ENCODE measurements at regions not wholly inside any gene's neighbourhood (a gene's known extent, or its start where the extent isn't known, plus 50 kb on each side); places are given as distances from the start of the nearest gene placed in this dataset.
"Not testable (repeated sequence)": the region's sequence is repeated elsewhere in the genome, so short reads cannot be mapped to it uniquely, and the experiment has no call there.

DNA sequence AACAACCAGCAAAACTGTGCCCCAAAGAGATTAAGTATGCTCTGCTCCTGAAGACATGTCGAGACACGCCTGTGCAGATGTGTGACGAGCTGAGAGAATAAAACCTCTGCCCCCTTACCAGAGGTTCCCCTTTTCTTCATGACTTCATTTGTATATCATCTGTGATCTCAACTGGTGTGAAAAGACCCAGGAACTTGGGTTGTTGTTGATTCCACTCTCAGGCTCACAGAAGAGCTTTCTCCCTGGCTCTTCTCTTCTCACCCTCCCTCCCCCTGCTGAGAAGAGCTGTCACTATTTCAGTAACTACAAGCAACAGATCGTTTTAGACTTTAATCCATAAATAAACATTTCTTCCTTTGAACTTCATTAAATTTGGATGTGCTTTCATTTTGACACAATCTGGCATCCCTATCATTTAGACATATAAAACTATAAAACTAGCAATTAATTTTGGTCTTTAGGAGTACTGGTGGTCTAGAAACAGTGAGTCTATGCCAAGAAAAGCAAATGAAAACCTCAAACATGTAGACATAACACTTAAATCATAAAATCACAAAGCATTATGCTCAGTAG is 179.3 kb upstream of the FZD8 start:
- no peaks in the 10 kb centered on the region for H3K27me3 Mint-ChIP-seq (ENCODE audit: low read depth in 2 of 2)
- H3K4me3 Mint-ChIP-seq = no peak overlapping the region
- intact Hi-C loops (cut with micrococcal nuclease) = no loop called here
- no peaks in the 10 kb centered on the region for H3K36me3 ChIP-seq (ENCODE audit: control insufficient read depth, insufficient read depth, low read length)
- no peaks in the 10 kb centered on the region for H3K9me3 ChIP-seq (ENCODE audit: control insufficient read depth, insufficient read depth, low read length)
- TF ChIP-seq, protein P1, sequence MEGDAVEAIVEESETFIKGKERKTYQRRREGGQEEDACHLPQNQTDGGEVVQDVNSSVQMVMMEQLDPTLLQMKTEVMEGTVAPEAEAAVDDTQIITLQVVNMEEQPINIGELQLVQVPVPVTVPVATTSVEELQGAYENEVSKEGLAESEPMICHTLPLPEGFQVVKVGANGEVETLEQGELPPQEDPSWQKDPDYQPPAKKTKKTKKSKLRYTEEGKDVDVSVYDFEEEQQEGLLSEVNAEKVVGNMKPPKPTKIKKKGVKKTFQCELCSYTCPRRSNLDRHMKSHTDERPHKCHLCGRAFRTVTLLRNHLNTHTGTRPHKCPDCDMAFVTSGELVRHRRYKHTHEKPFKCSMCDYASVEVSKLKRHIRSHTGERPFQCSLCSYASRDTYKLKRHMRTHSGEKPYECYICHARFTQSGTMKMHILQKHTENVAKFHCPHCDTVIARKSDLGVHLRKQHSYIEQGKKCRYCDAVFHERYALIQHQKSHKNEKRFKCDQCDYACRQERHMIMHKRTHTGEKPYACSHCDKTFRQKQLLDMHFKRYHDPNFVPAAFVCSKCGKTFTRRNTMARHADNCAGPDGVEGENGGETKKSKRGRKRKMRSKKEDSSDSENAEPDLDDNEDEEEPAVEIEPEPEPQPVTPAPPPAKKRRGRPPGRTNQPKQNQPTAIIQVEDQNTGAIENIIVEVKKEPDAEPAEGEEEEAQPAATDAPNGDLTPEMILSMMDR (IDR thresholded peaks at IDR 0.05) = no peak
- H3K27ac Mint-ChIP-seq = no peak overlapping the region
- no peak overlapping the region for H3K27ac ChIP-seq (ENCODE audit: low read length)
- H3K4me1 ChIP-seq (ENCODE audit: control insufficient read depth, insufficient read depth, low read length) = no peaks in the 10 kb centered on the region
- DNase-seq (no peak), ATAC-seq (no peak)
- H3K27me3 ChIP-seq (ENCODE audit: control insufficient read depth, insufficient read depth, low read length) = no peaks in the 10 kb centered on the region
- WGBS (ENCODE audit: insufficient coverage) = 62% methylated on average over 4 of the region's 4 CpGs
- H3K4me1 Mint-ChIP-seq = no peaks in the 10 kb centered on the region
- no peak overlapping the region for H3K4me3 ChIP-seq (ENCODE audit: low read length)
- H3K36me3 Mint-ChIP-seq = no peaks in the 10 kb centered on the region
- H3K9me3 Mint-ChIP-seq = peaks cover 0 to 6% of the 10 kb centered on the region in 2 donors

GRCh38 chr10:35819736-35820135 is 177.6 kb upstream of the FZD8 start:
- Mint-ChIP-seq H3K9me3 (peaks cover 0 to 4% of the 10 kb centered on the region in 2 donors), H3K27ac (no peak overlapping the region), H3K36me3 (no peaks in the 10 kb centered on the region), H3K4me1 (no peaks in the 10 kb centered on the region), H3K4me3 (no peak overlapping the region), H3K27me3 (ENCODE audit: low read depth in 2 of 2) (no peaks in the 10 kb centered on the region)
- Histone ChIP-seq H3K36me3 (ENCODE audit: control insufficient read depth, insufficient read depth, low read length) (no peaks in the 10 kb centered on the region), H3K4me1 (ENCODE audit: control insufficient read depth, insufficient read depth, low read length) (no peaks in the 10 kb centered on the region), H3K9me3 (ENCODE audit: control insufficient read depth, insufficient read depth, low read length) (no peaks in the 10 kb centered on the region), H3K27me3 (ENCODE audit: control insufficient read depth, insufficient read depth, low read length) (no peaks in the 10 kb centered on the region), H3K4me3 (ENCODE audit: low read length) (no peak overlapping the region), H3K27ac (ENCODE audit: low read length) (no peak overlapping the region)
- TF ChIP-seq, protein P1 (IDR thresholded peaks at IDR 0.05) = no peak
- no peak for DNase-seq
- WGBS (ENCODE audit: insufficient coverage) = 93% methylated on average over 5 of the region's 5 CpGs
- no peak for ATAC-seq
- intact Hi-C loops (cut with micrococcal nuclease) = no loop called here

DNA sequence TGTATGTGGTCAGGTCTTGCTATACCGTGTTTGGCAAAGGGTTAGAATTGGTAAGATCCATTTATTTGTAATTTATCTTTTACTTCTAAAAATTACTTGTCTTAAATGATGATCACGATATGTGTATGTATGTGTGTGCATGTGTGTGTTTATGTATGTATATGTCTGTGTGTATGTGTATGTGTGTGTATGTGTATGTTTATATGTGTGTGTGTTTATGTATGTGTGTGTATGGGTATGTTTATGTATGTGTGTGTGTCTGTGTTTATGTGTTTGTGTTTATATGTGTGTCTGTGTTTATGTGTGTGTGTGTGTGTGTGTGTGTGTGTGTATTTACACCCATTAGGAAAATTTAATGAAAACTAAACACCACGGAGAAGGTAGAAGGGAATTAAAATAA is 176.9 kb upstream of the FZD8 start:
- 93% methylated on average over 3 of the region's 3 CpGs for WGBS (ENCODE audit: insufficient coverage)
- H3K27me3 ChIP-seq (ENCODE audit: control insufficient read depth, insufficient read depth, low read length) = no peaks in the 10 kb centered on the region
- H3K9me3 Mint-ChIP-seq = peaks cover under 1 to 5% of the 10 kb centered on the region in 2 donors
- no peak overlapping the region for H3K27ac Mint-ChIP-seq
- no peaks in the 10 kb centered on the region for H3K4me1 Mint-ChIP-seq
- H3K27ac ChIP-seq (ENCODE audit: low read length) = no peak overlapping the region
- H3K4me3 Mint-ChIP-seq = no peak overlapping the region
- H3K9me3 ChIP-seq (ENCODE audit: control insufficient read depth, insufficient read depth, low read length) = no peaks in the 10 kb centered on the region
- no peaks in the 10 kb centered on the region for H3K36me3 Mint-ChIP-seq
- H3K27me3 Mint-ChIP-seq (ENCODE audit: low read depth in 2 of 2) = no peaks in the 10 kb centered on the region
- intact Hi-C loops (cut with micrococcal nuclease) = no loop called here
- H3K36me3 ChIP-seq (ENCODE audit: control insufficient read depth, insufficient read depth, low read length) = no peaks in the 10 kb centered on the region
- H3K4me1 ChIP-seq (ENCODE audit: control insufficient read depth, insufficient read depth, low read length) = no peaks in the 10 kb centered on the region
- H3K4me3 ChIP-seq (ENCODE audit: low read length) = no peak overlapping the region
- no peak for ATAC-seq
- DNase-seq = no peak
- TF ChIP-seq, protein P1 (IDR thresholded peaks at IDR 0.05) = no peak

DNA sequence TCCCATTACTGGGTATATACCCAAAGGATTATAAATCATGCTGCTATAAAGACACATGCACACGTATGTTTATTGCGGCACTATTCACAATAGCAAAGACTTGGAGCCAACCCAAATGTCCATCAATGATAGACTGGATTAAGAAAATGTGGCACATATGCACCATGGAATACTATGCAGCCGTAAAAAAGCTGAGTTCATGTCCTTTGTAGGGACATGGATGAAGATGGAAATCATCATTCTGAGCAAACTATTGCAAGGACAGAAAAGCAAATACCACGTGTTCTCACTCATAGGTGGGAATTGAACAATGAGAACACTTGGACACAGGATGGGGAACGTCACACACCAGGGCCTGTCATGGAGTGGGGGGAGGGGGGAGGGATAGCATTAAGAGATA is 175.0 kb upstream of the FZD8 start:
- H3K36me3 ChIP-seq (ENCODE audit: control insufficient read depth, insufficient read depth, low read length); H3K9me3 ChIP-seq (ENCODE audit: control insufficient read depth, insufficient read depth, low read length); H3K4me1 Mint-ChIP-seq; H3K27me3 Mint-ChIP-seq (ENCODE audit: low read depth in 2 of 2); ATAC-seq; H3K27ac ChIP-seq (ENCODE audit: low read length); H3K27me3 ChIP-seq (ENCODE audit: control insufficient read depth, insufficient read depth, low read length); H3K36me3 Mint-ChIP-seq; H3K27ac Mint-ChIP-seq; DNase-seq; H3K9me3 Mint-ChIP-seq; intact Hi-C loops (cut with micrococcal nuclease); H3K4me3 Mint-ChIP-seq; H3K4me3 ChIP-seq (ENCODE audit: low read length); H3K4me1 ChIP-seq (ENCODE audit: control insufficient read depth, insufficient read depth, low read length): not testable (repeated sequence)
- WGBS (ENCODE audit: insufficient coverage) = 91% methylated on average over 3 of the region's 5 CpGs

Measured in natural killer cell (primary cell).